GM15510 (cell line): ENCODE measurements at regions not wholly inside any gene's neighbourhood (a gene's known extent, or its start where the extent isn't known, plus 50 kb on each side); places are given as distances from the start of the nearest gene placed in this dataset.

Source experiments
- POLR2A ChIP-seq: IDR thresholded peaks from 3 replicates; pipeline ENCODE4 v1.6.1; 2011; ENCODE audit warnings: borderline replicate concordance; ENCODE audit not compliant: insufficient read length; ENCODE audit errors: extremely low read depth

GRCh38 chr9:109901201-109901600 lies 121.2 kb downstream of the PALM2AKAP2 start:
- TF ChIP-seq POLR2A = no peak

- TF ChIP-seq POLR2A = no peak
These were observed 123.6 kb downstream of the PALM2AKAP2 start for GRCh38 chr9:109903515-109904138.

GRCh38 chr9:109904666-109905065 lies 124.7 kb downstream of the PALM2AKAP2 start:
- no peak for TF ChIP-seq POLR2A

- TF ChIP-seq POLR2A = no peak
These were observed 125.5 kb downstream of the PALM2AKAP2 start for GRCh38 chr9:109905472-109905871.

- no peak for TF ChIP-seq POLR2A
These were observed 126.9 kb downstream of the PALM2AKAP2 start for GRCh38 chr9:109906766-109907382.

- no peak for TF ChIP-seq POLR2A
These were observed 127.4 kb downstream of the PALM2AKAP2 start for GRCh38 chr9:109907400-109907799.

- TF ChIP-seq POLR2A = no peak
These were observed 127.9 kb downstream of the PALM2AKAP2 start for GRCh38 chr9:109907810-109908458.

GRCh38 chr9:109908459-109909390 lies 128.7 kb downstream of the PALM2AKAP2 start:
- no peak for TF ChIP-seq POLR2A

- TF ChIP-seq POLR2A = no peak
These were observed 130.9 kb downstream of the PALM2AKAP2 start for GRCh38 chr9:109910671-109911518.

- TF ChIP-seq POLR2A = no peak
These were observed 132.1 kb downstream of the PALM2AKAP2 start for GRCh38 chr9:109912082-109912582.

GRCh38 chr9:109912726-109913460 lies 132.9 kb downstream of the PALM2AKAP2 start:
- no peak for TF ChIP-seq POLR2A

- no peak for TF ChIP-seq POLR2A
These were observed 133.4 kb downstream of the PALM2AKAP2 start for GRCh38 chr9:109913461-109913810.
